ENCODE measurements at regions not wholly inside any gene's neighbourhood (a gene's known extent, or its start where the extent isn't known, plus 50 kb on each side); places are given as distances from the start of the nearest gene placed in this dataset.

GRCh38 chr5:101783241-101784013 is 512.7 kb downstream of the SLCO4C1 start:
- TF ChIP-seq, protein P1, sequence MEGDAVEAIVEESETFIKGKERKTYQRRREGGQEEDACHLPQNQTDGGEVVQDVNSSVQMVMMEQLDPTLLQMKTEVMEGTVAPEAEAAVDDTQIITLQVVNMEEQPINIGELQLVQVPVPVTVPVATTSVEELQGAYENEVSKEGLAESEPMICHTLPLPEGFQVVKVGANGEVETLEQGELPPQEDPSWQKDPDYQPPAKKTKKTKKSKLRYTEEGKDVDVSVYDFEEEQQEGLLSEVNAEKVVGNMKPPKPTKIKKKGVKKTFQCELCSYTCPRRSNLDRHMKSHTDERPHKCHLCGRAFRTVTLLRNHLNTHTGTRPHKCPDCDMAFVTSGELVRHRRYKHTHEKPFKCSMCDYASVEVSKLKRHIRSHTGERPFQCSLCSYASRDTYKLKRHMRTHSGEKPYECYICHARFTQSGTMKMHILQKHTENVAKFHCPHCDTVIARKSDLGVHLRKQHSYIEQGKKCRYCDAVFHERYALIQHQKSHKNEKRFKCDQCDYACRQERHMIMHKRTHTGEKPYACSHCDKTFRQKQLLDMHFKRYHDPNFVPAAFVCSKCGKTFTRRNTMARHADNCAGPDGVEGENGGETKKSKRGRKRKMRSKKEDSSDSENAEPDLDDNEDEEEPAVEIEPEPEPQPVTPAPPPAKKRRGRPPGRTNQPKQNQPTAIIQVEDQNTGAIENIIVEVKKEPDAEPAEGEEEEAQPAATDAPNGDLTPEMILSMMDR (IDR thresholded peaks at IDR 0.05; ENCODE audit: low read depth, low read length), result no peak
- TF ChIP-seq EZH2phosphoT487 (IDR thresholded peaks at IDR 0.05; ENCODE audit: low read depth), result no peak

Data from OCI-LY3 (cell line).